ENCODE measurements at regions not wholly inside any gene's neighbourhood (a gene's known extent, or its start where the extent isn't known, plus 50 kb on each side); places are given as distances from the start of the nearest gene placed in this dataset.

DNA sequence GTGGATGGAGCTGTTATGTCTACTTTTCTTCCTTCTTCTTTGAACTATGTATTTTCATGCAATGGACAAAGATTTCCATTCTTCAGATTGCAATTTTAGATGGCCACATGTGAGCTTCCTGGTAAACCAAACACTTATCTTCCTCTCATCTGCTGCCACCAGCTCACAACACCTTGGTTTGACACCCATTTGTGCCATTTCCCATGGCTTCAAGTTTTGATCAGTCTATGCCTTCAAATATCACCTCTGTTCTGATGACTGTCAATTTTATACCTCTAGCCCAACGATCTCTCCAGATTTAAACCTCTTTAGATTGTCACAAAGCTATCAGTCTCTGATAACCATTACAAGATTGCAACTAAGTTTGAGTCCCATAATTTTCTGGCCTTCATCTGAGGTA is 147.2 kb downstream of the TMEM38B start:
- TF ChIP-seq POLR2A (IDR thresholded peaks at IDR 0.05; ENCODE audit: low read depth, low read length) = no peak
- TF ChIP-seq, protein P1, sequence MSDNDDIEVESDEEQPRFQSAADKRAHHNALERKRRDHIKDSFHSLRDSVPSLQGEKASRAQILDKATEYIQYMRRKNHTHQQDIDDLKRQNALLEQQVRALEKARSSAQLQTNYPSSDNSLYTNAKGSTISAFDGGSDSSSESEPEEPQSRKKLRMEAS (IDR thresholded peaks at IDR 0.05; ENCODE audit: insufficient read depth, insufficient read length) = no peak
- no peak for TF ChIP-seq JUN (IDR thresholded peaks at IDR 0.05; ENCODE audit: borderline replicate concordance, insufficient read depth, insufficient read length, low read depth)
- no peak for TF ChIP-seq EZH2 (IDR thresholded peaks at IDR 0.05; ENCODE audit: borderline replicate concordance, low read depth, low read length, severe bottlenecking)
- TF ChIP-seq MYC (IDR thresholded peaks at IDR 0.05; ENCODE audit: low read depth, low read length) = no peak
- no peak for TF ChIP-seq POLR2AphosphoS5 (IDR thresholded peaks at IDR 0.05; ENCODE audit: insufficient read depth, low read depth, low read length)
- no peak for TF ChIP-seq FOS (IDR thresholded peaks at IDR 0.05; ENCODE audit: borderline replicate concordance, insufficient read depth, low read length)
- no peak for TF ChIP-seq GATA2 (IDR thresholded peaks at IDR 0.05; ENCODE audit: insufficient read depth, insufficient read length, low read depth, low read length)
- no peak for TF ChIP-seq CTCF (IDR thresholded peaks at IDR 0.05; ENCODE audit: extremely low read depth in 1 of 2, insufficient read depth in 1 of 2, low read depth in 1 of 2, low read length in 2 of 2)
- Histone ChIP-seq H3K4me1 (ENCODE audit: control insufficient read depth, extremely low read depth, insufficient read depth, low read length) (no peaks in the 10 kb centered on the region), H3K9ac (replicated peaks; ENCODE audit: extremely low read depth, insufficient read depth, low read length) (no peak overlapping the region), H4K20me1 (replicated peaks; ENCODE audit: control insufficient read depth, extremely low read depth, insufficient read depth, low read length) (no peaks in the 10 kb centered on the region), H3K9me1 (replicated peaks; ENCODE audit: control insufficient read depth, extremely low read depth, insufficient read depth, low read length) (no peaks in the 10 kb centered on the region), H3K27me3 (ENCODE audit: control insufficient read depth in 2 of 2, insufficient read depth in 2 of 2, low read length in 2 of 2) (no peaks in the 10 kb centered on the region), H3K27ac (ENCODE audit: insufficient read depth, low read depth, low read length) (no peak overlapping the region), H3K4me3 (replicated peaks in 1 of 3; ENCODE audit: insufficient read depth in 1 of 3, low read depth in 1 of 3, low read length in 3 of 3) (no peak overlapping the region), H3K79me2 (ENCODE audit: control insufficient read depth, insufficient read depth, low read length) (no peaks in the 10 kb centered on the region), H3K9me3 (replicated peaks; ENCODE audit: control insufficient read depth, insufficient read depth, low read length) (no peaks in the 10 kb centered on the region), H3K36me3 (ENCODE audit: control insufficient read depth in 2 of 2, extremely low read depth in 1 of 2, insufficient read depth in 2 of 2, low read length in 2 of 2) (no peaks in the 10 kb centered on the region), H3K4me2 (ENCODE audit: insufficient read depth, low read length) (no peak overlapping the region), H2AFZ (ENCODE audit: low read depth, low read length) (no peak overlapping the region)
- intact Hi-C loops (cut with micrococcal nuclease) = no loop called here
- POLR2A ChIA-PET = no interaction called here
- no TSS peak for BruUV-seq (replicated peaks)
- dilution Hi-C loops (cut with MboI; ENCODE audit: extremely low pct_ligation_motif_present, low sequenced_read_pairs) = no loop called here
- DNase-seq (ENCODE audit: low read depth, low spot score) = no peak
- no peak for FAIRE-seq
- CTCF ChIA-PET = interaction anchor here (0.6 to 7.2 kb wide), 19 partner anchors 10 to 1500 kb away, joined by 3 to 137 read pairs (median 4); no protein-coding TSS in a partner anchor
